ENCODE measurements at regions not wholly inside any gene's neighbourhood (a gene's known extent, or its start where the extent isn't known, plus 50 kb on each side); places are given as distances from the start of the nearest gene placed in this dataset.
"Not testable (repeated sequence)": the region's sequence is repeated elsewhere in the genome, so short reads cannot be mapped to it uniquely, and the experiment has no call there.

- not testable (repeated sequence) for TF ChIP-seq CTCF, POLR2A, POLR2AphosphoS5, EP300 (IDR thresholded peaks at IDR 0.05)
These were observed 305.8 kb downstream of the REEP3 start for GRCh38 chr10:63827018-63827417.
